Activated CD8-positive, alpha-beta memory T cell treated with anti-CD3 and anti-CD28 coated beads, Interleukin-2, amount 50 U/mL, for 1 hour (primary cell): ENCODE measurements at regions not wholly inside any gene's neighbourhood (a gene's known extent, or its start where the extent isn't known, plus 50 kb on each side); places are given as distances from the start of the nearest gene placed in this dataset.

Experiments used
- DNase-seq: peaks from one replicate; pipeline ENCODE4 v3.0.0-alpha.2; 2020; ENCODE audit errors: extremely low read depth

DNA sequence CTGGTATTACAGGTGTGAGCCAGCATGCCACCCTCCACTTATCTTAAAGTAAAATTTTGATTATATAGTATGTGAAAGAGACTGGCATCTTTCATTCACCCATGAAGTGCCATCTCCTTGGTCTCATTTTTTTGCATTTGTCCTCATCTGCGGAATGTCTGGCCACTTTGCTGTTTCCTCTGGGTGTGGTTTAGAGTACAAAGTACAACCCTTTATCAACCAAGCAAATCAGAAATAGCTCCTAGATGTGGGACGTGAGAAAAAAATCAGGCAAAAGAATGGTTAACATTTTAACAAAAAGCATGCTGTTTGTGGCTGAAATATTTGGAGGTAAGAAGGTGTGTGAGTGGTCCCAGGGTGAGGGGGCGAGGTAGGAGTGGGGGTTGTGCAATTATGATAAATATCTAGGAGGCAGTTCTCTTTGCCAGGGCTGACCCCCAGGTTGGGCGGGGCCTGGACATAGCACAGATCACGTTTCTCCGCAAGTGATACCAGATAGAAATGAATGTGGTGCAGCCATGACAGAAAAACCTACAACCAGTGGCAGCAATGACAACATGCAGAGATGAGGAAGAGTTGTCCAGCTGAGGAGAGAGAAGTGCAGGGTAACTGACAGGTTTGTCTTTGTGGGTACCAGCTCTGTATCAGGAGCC, 115.8 kb upstream of the SERTAD2 start:
- no peak for DNase-seq

DNA sequence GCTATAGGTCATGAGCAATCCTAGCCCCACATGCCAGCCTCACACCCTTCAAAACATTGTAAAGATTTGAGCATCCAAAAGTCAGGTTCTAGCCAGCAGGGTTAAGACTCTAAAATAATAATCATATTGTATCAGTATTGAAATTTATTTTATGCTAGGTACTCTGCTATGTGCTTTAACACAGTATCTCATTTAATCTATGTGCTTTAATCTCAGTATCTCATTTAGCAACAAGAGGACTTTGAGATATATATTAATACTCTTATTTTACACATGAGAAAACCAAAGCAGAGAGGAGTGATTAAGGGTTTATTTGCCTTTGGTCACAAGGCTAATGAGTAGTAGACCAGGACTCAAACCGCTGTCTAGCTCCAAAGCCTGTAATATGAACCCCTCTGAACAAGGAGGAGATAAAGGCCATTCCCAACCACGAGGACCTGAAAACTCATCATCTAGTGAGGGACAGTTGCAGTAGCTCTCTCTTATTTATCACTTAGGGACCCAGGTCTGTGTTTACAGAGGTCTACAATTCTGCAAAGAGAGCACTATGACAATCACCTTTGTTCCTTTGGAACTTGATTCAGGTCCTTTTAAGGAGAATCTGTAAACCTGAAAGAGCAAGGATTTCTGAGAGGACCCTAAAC, 116.5 kb upstream of the SERTAD2 start:
- no peak for DNase-seq

DNA sequence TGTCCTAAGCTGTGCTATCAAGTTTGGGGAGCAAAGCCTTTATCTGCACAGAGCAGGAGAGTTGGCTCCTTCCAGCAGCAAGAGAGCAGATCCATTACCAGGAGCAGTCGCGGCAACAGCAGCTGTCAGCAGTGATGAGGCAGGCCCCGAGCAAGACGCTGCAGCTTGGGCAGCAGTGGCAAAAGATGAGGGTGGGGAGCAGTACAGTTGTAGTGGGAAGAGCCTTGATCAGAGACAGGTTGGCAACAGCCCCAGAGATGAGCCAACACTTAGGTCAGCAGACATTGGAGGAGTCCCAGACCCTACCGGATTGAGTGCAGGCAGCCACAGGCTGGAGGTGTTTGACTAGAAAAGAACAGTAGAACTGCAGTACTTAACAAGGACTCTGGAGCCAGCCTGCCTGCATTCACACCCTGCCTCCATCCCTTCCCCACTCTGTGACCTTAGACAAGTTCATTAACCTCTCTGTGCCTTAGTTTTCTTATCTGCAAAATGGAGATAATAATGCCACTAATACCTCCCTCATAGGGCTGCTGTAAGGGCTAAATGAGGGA, 117.1 kb upstream of the SERTAD2 start:
- no peak for DNase-seq

DNA sequence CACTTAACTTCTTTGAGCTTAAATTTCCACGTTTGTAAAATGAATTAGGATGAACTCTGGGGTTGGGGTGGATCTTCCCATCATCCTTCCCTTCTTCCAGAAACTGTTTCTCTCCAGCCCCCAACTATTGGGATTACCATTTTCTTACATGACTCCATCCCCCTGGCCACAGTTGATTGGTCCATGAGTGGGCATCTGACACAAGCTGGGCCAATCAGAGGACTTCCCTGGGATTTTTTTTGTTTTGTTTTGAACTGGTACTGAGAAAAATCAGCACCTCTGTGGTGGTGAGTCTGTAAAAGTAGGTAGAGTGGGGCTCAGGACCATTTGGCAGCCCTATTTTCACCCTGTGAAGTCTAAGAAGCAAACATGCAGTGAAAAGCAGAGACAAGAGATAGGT, 118.0 kb upstream of the SERTAD2 start:
- no peak for DNase-seq

DNA sequence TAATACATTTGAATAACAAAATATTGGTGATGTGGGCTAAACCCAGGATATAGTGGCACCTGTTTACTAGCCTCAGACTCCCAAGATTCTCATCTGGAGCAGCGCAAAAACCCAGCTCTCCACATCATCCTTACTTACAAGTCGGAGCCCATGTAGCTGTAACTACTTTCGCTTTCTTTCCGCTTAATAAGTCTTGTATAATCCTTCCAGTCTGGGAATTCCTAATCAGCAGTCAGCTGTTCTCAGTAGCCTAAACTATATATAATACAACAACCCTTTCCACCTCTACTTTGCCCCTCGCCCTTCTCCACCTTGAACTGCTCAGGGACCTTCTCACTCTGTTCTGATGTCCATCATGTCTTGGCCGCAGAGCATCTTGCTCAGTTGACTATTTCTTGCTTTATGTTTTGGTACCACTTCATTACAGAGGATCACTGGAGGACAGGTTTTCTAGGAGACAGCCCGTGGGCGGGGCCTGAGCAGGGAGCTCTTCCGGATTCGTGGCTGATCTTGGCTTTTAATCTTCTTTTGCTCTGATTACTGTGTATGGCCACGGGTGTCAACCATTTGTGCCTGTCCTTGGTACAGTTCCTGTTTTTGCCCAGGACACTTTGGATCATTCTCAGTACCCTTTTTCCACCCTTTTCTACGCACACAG, 119.9 kb upstream of the SERTAD2 start:
- DNase-seq: no peak

DNA sequence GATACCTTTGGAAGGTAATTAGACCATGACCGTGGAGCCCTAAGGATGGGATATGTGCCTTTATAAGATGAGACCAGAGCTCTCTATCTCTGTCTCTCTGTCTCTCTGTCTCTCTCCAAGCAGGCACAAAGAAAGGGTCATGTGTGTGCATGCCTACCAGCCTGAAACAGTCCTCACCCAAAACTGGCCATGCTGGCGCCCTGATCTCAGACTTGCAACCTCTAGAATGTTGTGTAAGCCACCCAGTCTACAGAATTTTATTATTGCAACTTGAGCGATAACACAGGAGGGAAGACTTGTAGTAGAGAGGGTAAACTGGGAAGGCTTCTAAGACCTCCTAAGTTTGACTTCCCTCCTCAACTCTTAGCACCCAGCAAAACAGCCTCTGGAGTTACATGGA, 124.1 kb upstream of the SERTAD2 start:
- DNase-seq: no peak

DNA sequence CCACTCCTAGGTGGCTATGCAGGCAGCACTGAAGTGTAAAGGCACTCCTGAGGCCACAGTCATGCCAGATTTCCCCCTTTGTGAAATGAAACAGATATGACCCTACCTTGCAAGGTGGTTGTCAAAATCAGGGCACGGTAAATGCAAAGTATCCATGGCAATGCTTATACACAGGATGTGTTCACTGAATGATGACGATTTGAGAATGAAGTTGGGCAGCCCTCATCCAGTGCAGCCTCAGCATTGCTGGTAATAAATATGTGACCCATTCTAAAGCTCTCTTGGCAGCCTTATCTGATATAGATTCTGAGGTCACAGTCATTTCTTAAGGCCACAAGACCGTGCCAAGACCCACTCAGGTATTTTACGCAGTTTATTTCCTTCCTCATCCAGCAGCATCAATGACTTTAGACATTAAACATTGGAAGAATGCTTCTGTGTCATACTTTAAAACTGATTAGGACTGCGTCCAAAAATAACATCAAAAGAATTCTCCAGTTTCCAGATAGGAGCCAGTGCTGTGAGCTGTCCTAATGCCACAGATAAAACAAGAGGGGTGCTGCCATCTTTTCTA, 125.5 kb upstream of the SERTAD2 start:
- DNase-seq: no peak

DNA sequence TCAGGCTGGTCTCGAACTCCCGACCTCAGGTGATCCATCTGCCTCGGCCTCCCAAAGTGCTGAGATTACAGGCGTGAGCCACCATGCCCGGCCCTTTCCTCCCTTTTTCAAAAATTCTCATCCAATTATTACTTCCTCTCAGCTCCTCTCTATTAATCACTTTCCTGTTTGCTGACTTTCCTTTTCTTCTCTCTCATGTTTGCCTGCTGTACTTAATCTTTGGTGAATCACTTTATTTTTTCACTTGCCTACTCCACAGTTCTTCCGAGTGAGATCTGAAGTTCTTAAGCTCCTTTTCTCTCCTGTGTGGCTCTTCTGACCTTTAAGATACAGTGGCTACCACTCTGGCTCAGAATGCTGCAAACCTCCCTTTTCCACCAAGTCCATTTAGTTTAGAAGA, 126.3 kb upstream of the SERTAD2 start:
- no peak for DNase-seq

DNA sequence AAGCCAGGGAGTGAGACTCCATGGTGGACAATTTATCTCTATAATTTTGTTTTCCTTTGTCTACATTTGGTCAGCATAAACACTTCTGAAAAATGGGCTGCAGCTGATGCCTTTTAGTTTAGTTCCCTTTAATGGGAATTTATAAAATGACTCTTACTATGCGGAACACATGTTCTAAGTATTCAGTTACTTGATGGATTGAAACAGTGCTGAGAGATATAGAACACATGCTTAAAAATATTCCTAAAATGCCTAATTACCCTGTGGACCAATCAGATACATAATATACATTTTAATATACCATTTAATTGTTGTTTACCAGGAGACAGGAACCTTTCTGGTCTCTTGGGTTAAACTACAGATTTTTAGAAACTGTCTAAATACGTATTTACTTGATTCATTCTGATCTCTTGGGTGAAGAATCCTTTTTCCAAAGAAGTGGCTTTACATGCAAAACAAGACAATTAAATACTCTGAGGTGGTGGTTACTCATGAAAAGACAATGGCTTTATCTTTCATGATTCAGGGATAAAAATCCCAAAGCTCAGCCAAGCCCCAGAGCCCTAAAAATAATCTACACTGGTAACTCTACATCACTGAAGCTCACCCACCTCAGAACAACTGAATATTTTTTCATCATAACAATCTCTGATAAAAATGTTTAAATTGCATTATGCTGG, 128.1 kb upstream of the SERTAD2 start:
- no peak for DNase-seq

DNA sequence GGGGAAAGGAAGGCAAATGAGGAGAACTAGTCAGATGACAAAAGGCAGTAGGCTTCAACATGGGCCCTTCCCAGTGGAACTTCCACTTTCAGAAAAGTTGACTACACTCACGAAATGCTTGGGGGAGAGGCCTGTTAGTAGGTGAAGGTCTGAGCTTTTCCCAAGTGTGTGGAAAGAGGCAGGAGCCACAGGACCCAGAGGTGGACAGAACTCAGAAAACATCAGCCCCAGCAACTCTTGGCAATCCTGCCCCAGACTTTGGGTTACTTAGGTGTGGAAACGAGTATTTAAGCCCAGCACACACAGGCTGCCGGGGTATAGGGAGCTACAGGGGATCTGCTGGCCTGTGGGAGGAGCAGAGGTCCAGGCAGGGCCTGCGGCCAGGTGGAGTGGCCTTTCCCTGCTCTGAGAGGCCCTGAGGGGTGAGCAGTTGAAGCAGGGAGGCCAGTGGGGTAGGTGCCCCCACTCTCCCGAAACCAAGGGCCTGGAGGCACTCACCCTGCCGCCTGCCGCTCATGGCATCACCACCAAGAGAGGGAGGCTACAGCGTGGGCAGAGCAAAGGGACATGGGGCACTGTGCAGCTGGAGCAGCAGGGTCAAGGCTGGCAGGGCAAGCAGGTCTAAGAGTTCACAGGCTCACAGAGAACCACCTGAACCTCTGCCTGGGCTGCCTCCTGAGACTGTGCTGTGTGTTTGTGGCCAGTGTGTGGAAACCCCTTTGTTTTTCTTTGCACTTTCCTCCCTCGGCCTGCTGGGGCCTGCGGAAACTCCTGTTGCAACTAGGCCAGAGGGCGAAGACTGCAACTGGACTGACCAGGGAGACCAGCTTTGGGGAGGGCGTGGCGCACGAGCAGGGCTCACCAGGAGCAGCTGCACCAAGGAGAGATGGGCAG, 130.7 kb upstream of the SERTAD2 start:
- no peak for DNase-seq

DNA sequence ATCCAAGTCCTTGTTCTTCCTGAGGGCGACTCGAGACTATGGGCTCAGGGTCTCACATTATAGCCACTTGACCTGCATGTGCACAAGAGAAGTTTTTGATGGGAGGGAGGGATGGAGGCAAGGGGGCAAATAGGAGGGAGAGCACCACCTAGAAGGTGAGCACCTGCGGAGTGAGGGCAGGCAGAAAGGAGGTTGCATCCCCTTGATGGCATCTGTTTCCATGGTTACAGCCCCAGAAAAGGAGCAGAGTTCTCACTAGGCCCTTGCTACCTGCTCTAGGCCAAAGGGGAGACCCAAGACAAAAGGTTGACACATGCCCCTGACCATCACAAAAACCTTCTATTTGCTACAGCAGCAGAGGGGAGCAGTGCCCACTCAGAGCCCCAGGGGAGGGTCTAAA, 131.5 kb upstream of the SERTAD2 start:
- no peak for DNase-seq

DNA sequence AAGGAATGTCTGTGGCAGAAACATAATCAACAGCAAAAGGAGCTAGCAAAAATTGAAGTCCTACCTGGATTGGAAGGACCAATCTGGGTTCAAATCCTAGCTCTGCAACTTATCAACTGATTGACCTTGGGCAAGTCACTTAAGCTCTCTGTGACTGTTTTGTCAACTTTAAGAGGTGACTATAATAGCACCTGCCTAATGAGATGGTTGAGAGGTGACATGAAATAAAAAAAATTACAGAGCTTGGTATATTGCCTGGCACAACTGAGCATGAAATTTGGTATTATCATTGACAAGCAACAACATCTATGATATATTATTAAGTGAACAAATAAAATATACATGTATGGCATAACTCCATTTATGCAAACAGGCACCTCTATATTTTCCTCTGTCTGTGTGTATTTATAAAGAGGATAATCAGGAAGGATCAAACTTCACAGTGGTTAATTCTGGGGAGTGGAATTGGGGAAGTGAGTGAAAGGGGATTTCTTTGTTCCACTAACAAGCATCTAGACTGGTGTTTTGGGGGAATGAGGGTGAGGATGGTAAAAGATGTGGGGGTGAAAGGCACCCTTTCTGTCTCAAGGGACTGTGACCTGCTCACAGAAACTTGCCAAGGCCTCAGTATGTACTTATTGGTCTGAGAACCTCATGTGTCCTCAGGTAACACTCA, 132.8 kb upstream of the SERTAD2 start:
- DNase-seq: no peak

DNA sequence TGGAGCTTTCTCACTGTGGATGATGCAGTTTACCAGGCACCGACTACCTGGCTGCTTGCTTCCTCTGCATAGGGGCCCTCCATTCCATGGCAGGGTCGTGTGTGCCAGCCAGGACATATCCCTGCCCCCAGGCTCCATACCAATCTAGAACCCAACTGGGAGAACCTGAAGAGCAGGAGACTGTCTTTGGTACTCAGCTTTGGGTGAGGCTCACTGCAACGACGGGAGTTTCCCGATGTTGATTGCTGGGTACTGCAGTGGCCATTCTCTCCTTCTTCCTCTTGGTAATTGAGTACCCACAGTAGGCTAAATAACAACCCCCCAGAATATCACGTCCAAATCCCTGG, 133.3 kb upstream of the SERTAD2 start:
- DNase-seq: no peak

DNA sequence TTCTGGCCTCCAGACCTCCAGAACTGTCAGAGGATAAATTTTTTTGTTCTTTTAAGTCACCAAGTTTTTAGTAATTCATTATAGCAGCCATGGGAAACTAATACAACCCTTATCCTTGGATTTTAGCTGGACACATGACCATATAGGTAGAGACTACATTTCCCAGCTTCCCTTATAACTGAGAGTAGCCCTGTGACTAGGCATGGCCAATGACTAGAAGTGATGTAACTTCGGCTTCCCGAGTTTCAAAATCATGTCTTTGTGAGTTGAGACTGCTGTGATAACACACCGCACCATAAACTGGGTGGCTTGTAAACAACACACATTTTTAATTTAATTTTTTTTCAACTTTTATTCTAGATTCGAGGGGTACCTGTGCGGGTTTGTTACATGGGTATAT, 134.0 kb upstream of the SERTAD2 start:
- no peak for DNase-seq

DNA sequence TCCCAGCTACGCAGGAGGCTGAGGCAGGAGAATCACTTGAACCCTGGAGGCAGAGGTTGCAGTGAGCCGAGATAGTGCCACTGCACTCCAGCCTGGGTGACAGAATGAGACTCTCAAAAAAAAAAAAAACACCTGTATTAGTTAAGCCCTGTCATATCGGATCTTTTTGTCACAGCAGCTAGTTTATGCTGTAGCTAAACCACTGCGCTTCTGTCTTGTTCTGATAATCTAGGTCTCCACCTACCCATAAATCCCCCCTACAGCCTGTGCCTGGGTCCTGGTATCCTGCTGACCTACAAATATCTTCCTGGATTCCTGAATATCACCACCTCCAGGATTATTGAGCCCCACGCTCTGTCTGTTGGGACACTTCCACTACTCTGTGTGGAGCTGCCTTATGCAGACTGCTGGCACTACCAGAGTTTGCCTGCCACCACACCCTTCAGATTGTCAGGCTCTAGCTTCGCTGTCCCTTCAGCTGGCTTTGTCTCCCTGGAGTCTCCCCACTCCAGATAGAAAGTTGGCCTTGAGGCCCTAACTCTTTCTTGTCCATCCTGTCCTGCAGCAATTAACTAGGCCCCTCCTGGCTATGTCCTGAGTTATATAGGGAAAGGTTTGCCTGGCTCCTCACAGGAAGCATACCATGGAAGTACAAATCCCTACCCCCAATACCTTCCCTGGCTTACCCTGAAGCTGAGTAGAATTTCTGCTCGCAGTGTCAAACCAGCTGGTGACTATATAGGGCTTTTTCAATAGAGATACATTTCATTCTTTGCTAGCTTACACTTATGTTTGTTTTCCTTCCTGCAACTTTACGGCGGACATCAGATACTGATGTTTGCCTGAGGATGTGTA, 136.0 kb upstream of the SERTAD2 start:
- no peak for DNase-seq

DNA sequence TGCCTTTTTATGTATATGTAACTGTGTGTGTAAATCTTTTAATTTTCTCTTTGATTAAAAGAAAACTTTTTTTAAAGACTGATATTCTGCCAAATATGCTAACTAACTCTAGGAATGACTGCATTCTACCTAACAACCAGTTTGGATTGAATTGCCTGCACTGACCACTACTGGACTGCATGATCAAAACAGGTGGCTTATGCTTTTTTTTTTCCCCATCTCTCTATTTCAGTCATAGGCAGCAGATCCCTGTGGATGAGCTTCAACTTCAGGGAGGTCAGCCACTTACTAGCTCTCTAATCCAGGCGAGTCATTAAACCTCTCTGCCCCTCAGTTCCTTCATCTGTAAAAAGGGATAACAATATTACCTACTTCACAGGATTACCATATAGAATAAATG, 138.6 kb upstream of the SERTAD2 start:
- no peak for DNase-seq

DNA sequence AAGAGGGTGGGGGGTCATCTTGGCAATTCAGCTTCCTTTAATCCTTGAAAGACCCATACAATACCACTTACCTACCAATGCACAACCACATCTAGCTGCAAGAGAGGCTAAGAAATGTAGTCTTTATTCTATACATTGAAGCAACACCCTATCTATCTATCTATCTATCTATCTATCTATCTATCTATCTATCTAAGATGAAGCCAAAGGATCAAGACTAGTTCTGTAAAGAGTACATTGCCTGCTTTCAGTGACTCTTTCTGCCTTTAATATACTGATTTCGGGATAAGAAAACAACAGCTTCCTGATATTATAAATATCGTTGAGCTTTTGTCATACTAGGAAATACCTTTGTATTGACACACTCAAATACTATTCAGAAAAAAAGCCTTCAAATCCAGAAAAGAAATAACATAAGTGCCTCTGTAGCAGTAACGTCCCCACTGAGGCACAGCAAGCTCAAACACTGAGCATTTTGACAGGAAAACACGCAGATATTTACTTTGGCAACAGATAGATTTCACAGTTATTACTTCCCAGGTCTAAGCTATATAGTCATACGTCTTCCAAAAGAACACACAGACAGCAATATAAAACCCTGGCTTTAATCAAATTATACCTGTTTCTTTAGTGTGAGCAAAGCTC, 139.4 kb upstream of the SERTAD2 start:
- no peak for DNase-seq

DNA sequence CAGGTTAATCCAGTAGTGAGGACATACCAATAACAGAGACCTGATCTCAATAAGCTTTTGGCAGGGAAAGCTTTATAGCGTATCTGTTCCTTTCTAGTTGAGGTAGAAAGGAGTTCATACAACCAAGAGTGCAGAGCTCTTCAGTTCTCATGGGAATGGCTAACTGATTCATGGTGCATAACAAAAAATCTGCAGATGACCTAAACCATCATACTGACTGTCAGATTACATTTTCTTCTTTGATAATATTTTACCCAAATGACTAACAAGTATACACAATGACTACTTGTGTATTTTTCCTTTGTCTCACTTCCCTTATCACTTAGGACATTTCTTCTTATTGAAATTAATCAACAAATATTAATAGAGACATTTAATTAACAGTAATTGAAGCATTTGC, 140.0 kb upstream of the SERTAD2 start:
- no peak for DNase-seq

DNA sequence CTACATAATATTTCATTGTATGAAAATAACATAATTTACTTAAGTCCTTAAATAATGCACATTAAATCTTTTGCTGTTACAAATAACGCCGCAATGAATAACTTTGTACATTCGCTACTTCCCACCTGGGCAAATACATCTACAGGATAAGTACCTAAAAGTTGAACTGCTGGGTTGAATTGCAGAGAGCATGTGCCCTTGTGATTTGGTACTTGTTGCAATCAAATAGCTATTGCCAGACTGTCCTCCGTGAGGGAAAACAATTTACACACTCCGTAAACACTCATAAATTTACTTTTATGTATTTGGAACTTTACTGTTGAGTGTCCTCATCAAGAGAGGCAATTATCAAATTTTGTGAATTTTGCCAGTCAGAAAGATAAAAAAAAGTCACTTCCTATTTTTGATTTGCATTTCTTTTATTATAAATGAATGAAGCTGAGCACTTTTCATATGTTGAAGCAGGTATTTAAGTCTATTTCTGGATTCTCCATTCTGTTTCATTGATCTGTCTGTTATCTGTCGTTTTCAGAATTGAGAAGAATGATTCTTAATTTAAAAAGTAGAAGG, 140.8 kb upstream of the SERTAD2 start:
- DNase-seq: no peak
